K562 (cell line): ENCODE measurements at regions not wholly inside any gene's neighbourhood (a gene's known extent, or its start where the extent isn't known, plus 50 kb on each side); places are given as distances from the start of the nearest gene placed in this dataset.

Source experiments
- CBX5 ChIP-seq: IDR thresholded peaks from 2 replicates; pipeline ENCODE4 v1.6.1; 2014; ENCODE audit warnings: low read depth, borderline replicate concordance
- COPS2 ChIP-seq: fragments of 450-650 bp; conservative IDR thresholded peaks from 2 replicates; pipeline ENCODE4 v1.6.1; 2016; ENCODE audit warnings: mild to moderate bottlenecking, moderate library complexity
- EHMT2 ChIP-seq: fragments of 450-650 bp; IDR thresholded peaks from 2 replicates; pipeline ENCODE4 v1.6.1; 2018; ENCODE audit warnings: antibody characterized with exemption
- FOS ChIP-seq: IDR thresholded peaks from 3 replicates; pipeline ENCODE4 v1.6.1; 2011; ENCODE audit not compliant: insufficient read length; ENCODE audit errors: extremely low read depth
- FOXK2 ChIP-seq, 2 experiments: fragments of 450-650 bp; IDR thresholded peaks in 1 of 2; conservative IDR thresholded peaks in 1 of 2; 2 replicates each; pipeline ENCODE4 v1.6.1; 2016; ENCODE audit warnings: low read depth in 2 of 2, mild to moderate bottlenecking in 1 of 2
- GTF2E2 ChIP-seq: fragments of 200-800 bp; sonication (Bioruptor generic); IDR thresholded peaks from 2 replicates; pipeline ENCODE4 v1.6.1; 2016; ENCODE audit warnings: missing genetic modification characterization, missing compliant biosample characterization
- JUND ChIP-seq, 2 experiments: IDR thresholded peaks; 2 replicates in 1 of 2; 3 replicates in 1 of 2; pipeline ENCODE4 v1.6.1; 2011; ENCODE audit warnings: borderline replicate concordance in 2 of 2, low read depth in 2 of 2, low read length in 2 of 2, improper control_type of control experiment in 1 of 2, missing biosample characterization in 1 of 2, missing genetic modification characterization in 1 of 2, missing genetic modification reagents in 1 of 2
- KHSRP ChIP-seq: fragments of 450-650 bp; IDR thresholded peaks from 2 replicates; pipeline ENCODE4 v1.6.1; 2017
- MCM2 ChIP-seq: fragments of 450-650 bp; IDR thresholded peaks from 2 replicates; pipeline ENCODE4 v1.6.1; 2017; ENCODE audit warnings: low read depth, mild to moderate bottlenecking
- NR2C2 ChIP-seq, 2 experiments: fragments of 200-800 bp in 1 of 2; sonication (Bioruptor generic) in 1 of 2; sonication (generic) in 1 of 2; formaldehyde crosslinking in 1 of 2; IDR thresholded peaks; 2 replicates each; pipeline versions ENCODE4 v1.6.1 to v1.8.0; 2016 to 2022; ENCODE audit warnings: mild to moderate bottlenecking in 1 of 2, missing compliant biosample characterization in 1 of 2, missing genetic modification characterization in 1 of 2, missing genetic modification reagents in 1 of 2
- PML ChIP-seq: IDR thresholded peaks from 2 replicates; pipeline ENCODE4 v1.6.1; 2012; ENCODE audit warnings: low read length, inconsistent platforms
- RFX5 ChIP-seq: IDR thresholded peaks from 2 replicates; pipeline ENCODE4 v1.6.1; 2011; ENCODE audit warnings: low read depth, mild to moderate bottlenecking, improper control_type of control experiment, low read length
- SOX6 ChIP-seq: fragments of 450-650 bp; IDR thresholded peaks from 2 replicates; pipeline ENCODE4 v1.6.1; 2014; ENCODE audit warnings: mild to moderate bottlenecking
- STAT5B ChIP-seq: fragments of 250-450 bp; sonication (Bioruptor Pico); IDR thresholded peaks from 2 replicates; pipeline ENCODE4 v1.8.0; 2021; ENCODE audit warnings: mild to moderate bottlenecking, inconsistent platforms
- TRIM24 ChIP-seq, 2 experiments: fragments of 450-650 bp; IDR thresholded peaks; 2 replicates each; pipeline ENCODE4 v1.6.1; 2016
- ZNF583 ChIP-seq: fragments of 250-450 bp; sonication (Bioruptor Pico); IDR thresholded peaks from 2 replicates; pipeline ENCODE4 v1.4.0; 2020
- TF ChIP-seq, protein P1 (sequence below): sonication (generic); formaldehyde crosslinking; IDR thresholded peaks from 2 replicates; pipeline ENCODE4 v1.8.0; 2023; ENCODE audit warnings: mild to moderate bottlenecking, missing genetic modification reagents
- TF ChIP-seq, protein P2 (sequence below): fragments of 450-650 bp; IDR thresholded peaks from 2 replicates; pipeline ENCODE4 v1.6.1; 2016; ENCODE audit warnings: missing biosample characterization, missing genetic modification characterization
- TF ChIP-seq, protein P3 (sequence below): fragments of 250-450 bp; sonication (Bioruptor Pico); IDR thresholded peaks from 2 replicates; pipeline ENCODE4 v1.9.0; 2021; ENCODE audit warnings: mild to moderate bottlenecking
- TF ChIP-seq, protein P4 (sequence below), 2 experiments: IDR thresholded peaks; 2 replicates each; pipeline ENCODE4 v1.6.1; 2012; ENCODE audit warnings: improper control_type of control experiment in 2 of 2, low read depth in 2 of 2, low read length in 2 of 2, borderline replicate concordance in 1 of 2

DNA sequence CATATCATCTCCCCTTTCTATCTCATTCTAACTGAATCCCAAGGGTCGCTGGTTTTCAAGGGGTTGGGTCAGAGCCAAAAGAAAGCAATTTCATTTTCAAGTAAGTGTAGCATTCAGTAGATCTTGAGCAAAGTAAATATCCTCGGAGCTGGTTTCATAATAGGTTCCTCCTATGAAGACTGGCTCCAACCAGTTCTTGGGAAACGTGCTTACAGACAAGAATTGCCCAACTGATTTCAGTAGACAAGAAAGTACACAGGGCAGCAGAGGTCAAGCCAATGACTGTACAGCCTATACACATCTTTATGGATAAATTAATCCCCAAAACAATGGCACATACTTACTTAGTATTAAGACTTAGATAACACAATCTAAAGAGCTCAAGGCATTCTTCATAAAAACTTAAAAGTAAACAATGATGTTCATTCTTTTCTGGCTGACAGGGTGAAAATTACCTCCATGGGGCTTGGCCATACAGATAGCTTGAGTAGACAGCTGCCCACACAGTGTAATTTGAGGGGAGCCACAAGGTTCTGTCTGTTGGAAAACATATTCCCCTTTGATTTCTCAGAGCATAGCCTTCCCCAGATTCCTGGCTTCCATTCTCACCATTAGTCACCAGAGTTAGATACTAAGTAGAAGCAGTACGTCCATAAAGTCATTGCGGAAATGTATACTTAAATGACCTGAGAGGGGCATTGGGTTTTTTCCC, 163.9 kb downstream of the ARRDC3 start (continued):
- TF ChIP-seq JUND (IDR thresholded peaks at IDR 0.05; ENCODE audit: borderline replicate concordance, low read depth, low read length) (0 out of 2 replicates have a peak, but pooled peaks have one; percentile 25), JUND (tag; IDR thresholded peaks at IDR 0.05; ENCODE audit: borderline replicate concordance, low read depth, low read length) (peak; percentile 9; the same call in 1 of the 3 replicates), COPS2 (no peak), GTF2E2 (tag) (0 out of 2 replicates have a peak, but pooled peaks have one; percentile 26), ZNF583 (CRISPR knock-in tag) (no peak), CBX5 (no peak), NR2C2 (CRISPR knock-in tag; IDR thresholded peaks at IDR 0.05) (no peak), NR2C2 (tag; IDR thresholded peaks at IDR 0.05) (peak; percentile 58), RFX5 (no peak), PML (no peak), MCM2 (no peak), FOS (no peak), TRIM24 (IDR thresholded peaks at IDR 0.05) (peak; percentile 10 to 68; a peak in 1 of 4 replicates), SOX6 (peak; percentile 66; the same call in 1 of the 2 replicates), EHMT2 (no peak), KHSRP (no peak), STAT5B (no peak), FOXK2 (conservative IDR thresholded peaks at IDR 0.05 in 1 of 2, IDR thresholded peaks at IDR 0.05 in 1 of 2; ENCODE audit: low read depth in 2 of 2) (peak; percentile 22 to 54; a peak in 2 of 4 replicates)
- TF ChIP-seq, protein P1, sequence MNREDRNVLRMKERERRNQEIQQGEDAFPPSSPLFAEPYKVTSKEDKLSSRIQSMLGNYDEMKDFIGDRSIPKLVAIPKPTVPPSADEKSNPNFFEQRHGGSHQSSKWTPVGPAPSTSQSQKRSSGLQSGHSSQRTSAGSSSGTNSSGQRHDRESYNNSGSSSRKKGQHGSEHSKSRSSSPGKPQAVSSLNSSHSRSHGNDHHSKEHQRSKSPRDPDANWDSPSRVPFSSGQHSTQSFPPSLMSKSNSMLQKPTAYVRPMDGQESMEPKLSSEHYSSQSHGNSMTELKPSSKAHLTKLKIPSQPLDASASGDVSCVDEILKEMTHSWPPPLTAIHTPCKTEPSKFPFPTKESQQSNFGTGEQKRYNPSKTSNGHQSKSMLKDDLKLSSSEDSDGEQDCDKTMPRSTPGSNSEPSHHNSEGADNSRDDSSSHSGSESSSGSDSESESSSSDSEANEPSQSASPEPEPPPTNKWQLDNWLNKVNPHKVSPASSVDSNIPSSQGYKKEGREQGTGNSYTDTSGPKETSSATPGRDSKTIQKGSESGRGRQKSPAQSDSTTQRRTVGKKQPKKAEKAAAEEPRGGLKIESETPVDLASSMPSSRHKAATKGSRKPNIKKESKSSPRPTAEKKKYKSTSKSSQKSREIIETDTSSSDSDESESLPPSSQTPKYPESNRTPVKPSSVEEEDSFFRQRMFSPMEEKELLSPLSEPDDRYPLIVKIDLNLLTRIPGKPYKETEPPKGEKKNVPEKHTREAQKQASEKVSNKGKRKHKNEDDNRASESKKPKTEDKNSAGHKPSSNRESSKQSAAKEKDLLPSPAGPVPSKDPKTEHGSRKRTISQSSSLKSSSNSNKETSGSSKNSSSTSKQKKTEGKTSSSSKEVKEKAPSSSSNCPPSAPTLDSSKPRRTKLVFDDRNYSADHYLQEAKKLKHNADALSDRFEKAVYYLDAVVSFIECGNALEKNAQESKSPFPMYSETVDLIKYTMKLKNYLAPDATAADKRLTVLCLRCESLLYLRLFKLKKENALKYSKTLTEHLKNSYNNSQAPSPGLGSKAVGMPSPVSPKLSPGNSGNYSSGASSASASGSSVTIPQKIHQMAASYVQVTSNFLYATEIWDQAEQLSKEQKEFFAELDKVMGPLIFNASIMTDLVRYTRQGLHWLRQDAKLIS (CRISPR knock-in tag), result no peak
- TF ChIP-seq, protein P2, sequence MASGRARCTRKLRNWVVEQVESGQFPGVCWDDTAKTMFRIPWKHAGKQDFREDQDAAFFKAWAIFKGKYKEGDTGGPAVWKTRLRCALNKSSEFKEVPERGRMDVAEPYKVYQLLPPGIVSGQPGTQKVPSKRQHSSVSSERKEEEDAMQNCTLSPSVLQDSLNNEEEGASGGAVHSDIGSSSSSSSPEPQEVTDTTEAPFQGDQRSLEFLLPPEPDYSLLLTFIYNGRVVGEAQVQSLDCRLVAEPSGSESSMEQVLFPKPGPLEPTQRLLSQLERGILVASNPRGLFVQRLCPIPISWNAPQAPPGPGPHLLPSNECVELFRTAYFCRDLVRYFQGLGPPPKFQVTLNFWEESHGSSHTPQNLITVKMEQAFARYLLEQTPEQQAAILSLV (tag), result peak; percentile 36; the same call in 1 of the 2 replicates
- TF ChIP-seq, protein P3, sequence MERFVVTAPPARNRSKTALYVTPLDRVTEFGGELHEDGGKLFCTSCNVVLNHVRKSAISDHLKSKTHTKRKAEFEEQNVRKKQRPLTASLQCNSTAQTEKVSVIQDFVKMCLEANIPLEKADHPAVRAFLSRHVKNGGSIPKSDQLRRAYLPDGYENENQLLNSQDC (CRISPR knock-in tag), result no peak
- TF ChIP-seq, protein P4, sequence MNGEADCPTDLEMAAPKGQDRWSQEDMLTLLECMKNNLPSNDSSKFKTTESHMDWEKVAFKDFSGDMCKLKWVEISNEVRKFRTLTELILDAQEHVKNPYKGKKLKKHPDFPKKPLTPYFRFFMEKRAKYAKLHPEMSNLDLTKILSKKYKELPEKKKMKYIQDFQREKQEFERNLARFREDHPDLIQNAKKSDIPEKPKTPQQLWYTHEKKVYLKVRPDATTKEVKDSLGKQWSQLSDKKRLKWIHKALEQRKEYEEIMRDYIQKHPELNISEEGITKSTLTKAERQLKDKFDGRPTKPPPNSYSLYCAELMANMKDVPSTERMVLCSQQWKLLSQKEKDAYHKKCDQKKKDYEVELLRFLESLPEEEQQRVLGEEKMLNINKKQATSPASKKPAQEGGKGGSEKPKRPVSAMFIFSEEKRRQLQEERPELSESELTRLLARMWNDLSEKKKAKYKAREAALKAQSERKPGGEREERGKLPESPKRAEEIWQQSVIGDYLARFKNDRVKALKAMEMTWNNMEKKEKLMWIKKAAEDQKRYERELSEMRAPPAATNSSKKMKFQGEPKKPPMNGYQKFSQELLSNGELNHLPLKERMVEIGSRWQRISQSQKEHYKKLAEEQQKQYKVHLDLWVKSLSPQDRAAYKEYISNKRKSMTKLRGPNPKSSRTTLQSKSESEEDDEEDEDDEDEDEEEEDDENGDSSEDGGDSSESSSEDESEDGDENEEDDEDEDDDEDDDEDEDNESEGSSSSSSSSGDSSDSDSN (IDR thresholded peaks at IDR 0.05; ENCODE audit: borderline replicate concordance in 1 of 2, low read depth in 2 of 2, low read length in 2 of 2), result no peak
